Kidney epithelial cell (primary cell): ENCODE measurements at regions not wholly inside any gene's neighbourhood (a gene's known extent, or its start where the extent isn't known, plus 50 kb on each side); places are given as distances from the start of the nearest gene placed in this dataset.

Experiments
- DNase-seq: peaks from one replicate; pipeline ENCODE4 v3.0.0-alpha.2; 2010; ENCODE audit warnings: low read depth
- H3K27me3 ChIP-seq: 2 replicates; pipeline ENCODE4 v1.6.0; 2011; ENCODE audit warnings: low read length; ENCODE audit not compliant: control insufficient read depth, insufficient read depth
- H3K36me3 ChIP-seq: 2 replicates; pipeline ENCODE4 v1.5.1; 2011; ENCODE audit warnings: low read length; ENCODE audit not compliant: control insufficient read depth, insufficient read depth
- H3K4me3 ChIP-seq: 2 replicates; pipeline ENCODE4 v1.5.1; 2011; ENCODE audit warnings: low read depth, mild to moderate bottlenecking, control low read depth, low read length
- CTCF ChIP-seq: IDR thresholded peaks from 2 replicates; pipeline ENCODE4 v1.5.1; 2011; ENCODE audit warnings: mild to moderate bottlenecking, moderate library complexity, low read length, control low read depth, inconsistent platforms; ENCODE audit not compliant: insufficient read depth, poor library complexity, severe bottlenecking

GRCh38 chr20:23235173-23236027, 115.2 kb upstream of the NXT1 start:
- DNase-seq, result no peak
- Histone ChIP-seq H3K36me3 (no peaks in the 10 kb centered on the region), H3K4me3 (no peak overlapping the region), H3K27me3 (no peaks in the 10 kb centered on the region)
- peak; percentile 85 for TF ChIP-seq CTCF

GRCh38 chr20:23234311-23235078, 116.1 kb upstream of the NXT1 start:
- Histone ChIP-seq H3K36me3 (no peaks in the 10 kb centered on the region), H3K4me3 (no peak overlapping the region), H3K27me3 (no peaks in the 10 kb centered on the region)
- no peak for DNase-seq
- TF ChIP-seq CTCF, result no peak

GRCh38 chr20:23233341-23233740, 117.2 kb upstream of the NXT1 start:
- Histone ChIP-seq H3K27me3 (no peaks in the 10 kb centered on the region), H3K36me3 (no peaks in the 10 kb centered on the region), H3K4me3 (no peak overlapping the region)
- no peak for DNase-seq
- TF ChIP-seq CTCF, result no peak

- Histone ChIP-seq H3K27me3 (no peaks in the 10 kb centered on the region), H3K4me3 (no peak overlapping the region), H3K36me3 (no peaks in the 10 kb centered on the region)
- no peak for TF ChIP-seq CTCF
- no peak for DNase-seq
Measured at GRCh38 chr20:23232679-23233308, 117.8 kb upstream of the NXT1 start.

- peaks cover 2% of the 10 kb centered on the region for H3K27me3 ChIP-seq
- DNase-seq, result no peak
- no peaks in the 10 kb centered on the region for H3K36me3 ChIP-seq
- TF ChIP-seq CTCF, result no peak
- no peak overlapping the region for H3K4me3 ChIP-seq
Measured at GRCh38 chr20:23232219-23232581, 118.4 kb upstream of the NXT1 start.
